Nucleus accumbens (tissue), 56 donors: ENCODE measurements at regions not wholly inside any gene's neighbourhood (a gene's known extent, or its start where the extent isn't known, plus 50 kb on each side); places are given as distances from the start of the nearest gene placed in this dataset.

Experiments
- DNase-seq, 56 donors: peaks; one replicate each; lab custom pipeline; 2025; lab: John Stamatoyannopoulos, UW

DNA sequence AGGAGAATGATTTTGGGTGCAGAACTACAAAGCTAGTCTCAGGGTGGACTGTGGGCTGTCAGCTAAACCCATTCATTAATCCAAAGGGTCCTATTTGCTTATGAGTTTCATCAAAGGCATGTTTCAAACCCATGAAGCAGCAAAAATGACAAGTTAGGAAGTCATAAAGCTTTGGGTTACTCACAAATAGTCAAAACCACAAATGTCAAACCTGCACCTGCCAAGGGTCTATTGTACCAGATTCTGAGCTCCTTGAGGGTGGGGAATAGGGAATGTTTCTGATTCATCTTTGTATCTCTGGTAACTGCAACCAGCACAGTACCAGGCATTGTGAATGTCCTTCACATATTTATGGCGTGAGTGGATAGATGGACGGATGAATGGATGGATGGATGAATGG, 317.7 kb downstream of the MAF start:
- DNase-seq = no peak

DNA sequence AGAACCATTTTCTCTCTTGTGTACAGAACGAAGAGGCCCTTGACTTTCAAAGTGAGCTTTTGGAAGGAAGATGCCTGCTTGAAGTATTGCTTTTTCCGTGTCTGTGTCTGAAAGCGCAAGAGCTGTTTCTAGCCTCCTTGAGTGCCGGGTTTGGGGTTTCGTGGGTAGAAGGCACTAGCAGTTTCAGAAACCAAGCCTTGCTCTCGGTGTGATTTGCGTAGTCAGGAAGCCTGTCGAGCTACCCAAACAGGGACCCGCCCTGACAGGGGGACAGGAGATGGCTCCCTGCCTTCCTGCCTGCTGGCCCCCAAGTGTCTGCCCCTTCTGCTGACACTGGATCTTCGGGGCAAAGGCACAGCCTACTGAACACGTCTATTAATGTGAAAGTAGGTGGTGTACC, 322.0 kb downstream of the MAF start:
- no peak for DNase-seq

DNA sequence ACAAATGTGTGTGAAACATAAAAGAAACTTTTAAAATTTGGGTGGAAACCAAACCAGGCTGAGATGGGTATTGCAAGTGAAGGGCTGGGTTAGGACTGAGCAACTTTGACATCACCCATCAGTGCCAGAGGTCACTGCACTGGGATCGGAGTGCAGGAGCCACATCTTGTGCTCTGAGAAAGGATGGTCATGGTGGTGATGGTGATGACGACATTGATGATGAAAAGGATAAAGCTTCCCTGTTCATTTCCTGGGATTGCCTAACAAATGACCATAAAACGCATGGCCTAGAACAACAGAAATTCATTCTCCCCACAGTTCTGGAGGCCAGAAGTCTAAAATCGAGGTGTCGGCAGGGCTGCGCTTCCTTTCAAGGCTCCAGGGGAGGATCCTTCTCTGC, 324.0 kb downstream of the MAF start:
- DNase-seq = no peak

GRCh38 chr16:79274264-79274663, 326.3 kb downstream of the MAF start:
- no peak for DNase-seq

GRCh38 chr16:79272141-79272577, 328.4 kb downstream of the MAF start:
- DNase-seq = no peak

GRCh38 chr16:79271583-79271982, 329.0 kb downstream of the MAF start:
- DNase-seq = no peak

DNA sequence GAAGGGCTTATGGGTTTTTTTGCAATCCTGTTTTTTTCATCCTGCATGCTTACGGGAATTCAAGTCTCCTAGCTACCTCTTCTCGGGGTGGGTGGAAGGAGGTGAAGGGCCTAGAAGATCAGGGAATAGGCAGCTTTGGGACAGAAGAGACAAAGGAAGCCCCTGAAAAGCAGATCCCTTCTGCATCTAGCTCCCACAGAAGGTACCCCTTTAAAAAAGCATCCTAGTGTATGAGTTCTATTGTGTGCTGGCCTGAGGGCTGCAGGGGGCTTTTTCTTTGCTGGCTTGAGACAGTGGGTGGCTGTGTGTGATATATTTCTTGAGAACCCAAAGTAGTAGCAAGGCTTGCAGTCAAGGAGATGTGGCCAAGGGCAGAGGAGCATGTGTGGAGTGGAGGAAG, 330.5 kb downstream of the MAF start:
- no peak for DNase-seq

DNA sequence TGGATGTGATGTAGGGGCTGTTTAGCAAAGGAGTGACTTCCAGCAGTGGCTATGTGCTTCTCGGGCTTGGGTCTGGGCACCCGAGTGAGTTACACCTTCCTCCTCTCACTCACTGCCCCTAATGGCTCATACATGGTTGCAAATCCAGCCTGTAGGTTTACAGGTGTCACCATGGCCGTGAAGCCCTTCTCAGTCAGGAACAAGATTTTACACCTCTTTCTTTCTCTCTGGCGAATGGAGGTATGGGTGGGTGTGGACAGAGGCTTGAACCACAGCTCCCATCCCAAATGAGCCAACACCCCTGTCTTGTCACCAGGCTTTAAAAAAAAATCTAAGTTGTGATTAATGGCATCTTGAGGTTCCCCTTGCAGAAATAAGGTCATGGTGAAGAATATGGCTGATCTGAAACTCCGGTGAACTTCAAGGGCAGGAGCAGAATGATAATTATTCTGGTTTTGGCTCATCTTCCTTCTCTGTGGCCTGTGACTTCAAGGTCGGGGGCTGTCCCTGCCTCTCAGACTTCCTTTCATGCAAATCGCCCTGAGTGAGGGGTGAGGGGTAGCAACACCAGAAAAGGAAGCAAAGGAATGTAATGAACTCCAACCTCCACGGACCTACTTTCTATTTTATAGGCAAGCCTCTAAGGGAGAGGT, 331.2 kb downstream of the MAF start:
- DNase-seq = no peak

DNA sequence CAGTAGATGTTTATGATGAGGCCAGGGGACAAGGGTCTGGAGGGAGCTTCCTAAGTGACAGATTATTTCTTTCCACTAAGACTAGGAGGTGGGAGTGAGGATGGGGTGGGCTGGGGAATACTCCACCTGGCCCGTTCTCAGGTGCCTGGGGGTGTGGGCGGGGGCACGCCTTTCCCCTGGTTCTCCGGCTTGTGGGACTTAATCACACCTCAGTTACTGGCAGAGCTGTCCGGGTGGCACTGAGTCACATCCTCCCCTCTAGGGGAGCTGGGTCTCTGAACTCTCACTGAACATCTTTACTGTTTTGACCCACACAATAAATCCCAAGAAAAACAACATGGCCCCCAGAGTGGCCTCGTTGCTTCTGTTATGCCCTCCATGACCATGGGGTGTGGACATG, 332.8 kb downstream of the MAF start:
- DNase-seq = no peak

DNA sequence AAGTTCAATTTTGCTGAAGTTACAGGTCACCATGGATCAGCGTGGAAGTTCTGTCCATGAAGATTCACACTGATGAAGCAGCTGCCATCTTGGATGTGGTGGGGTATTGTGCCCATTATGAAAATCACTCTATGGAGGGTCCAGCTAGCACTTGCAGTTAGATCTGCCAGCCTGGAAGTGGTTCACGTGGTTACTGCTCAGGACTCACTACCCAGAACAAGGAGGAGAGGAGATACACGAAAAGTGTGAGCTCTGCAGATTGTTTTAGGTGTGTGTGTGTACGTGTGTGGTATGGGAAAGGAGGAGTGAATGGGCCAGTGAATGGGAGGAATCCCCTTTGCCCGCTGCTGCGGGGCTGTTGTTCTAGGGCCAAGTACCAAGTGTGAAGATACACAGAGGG, 333.4 kb downstream of the MAF start:
- no peak for DNase-seq

DNA sequence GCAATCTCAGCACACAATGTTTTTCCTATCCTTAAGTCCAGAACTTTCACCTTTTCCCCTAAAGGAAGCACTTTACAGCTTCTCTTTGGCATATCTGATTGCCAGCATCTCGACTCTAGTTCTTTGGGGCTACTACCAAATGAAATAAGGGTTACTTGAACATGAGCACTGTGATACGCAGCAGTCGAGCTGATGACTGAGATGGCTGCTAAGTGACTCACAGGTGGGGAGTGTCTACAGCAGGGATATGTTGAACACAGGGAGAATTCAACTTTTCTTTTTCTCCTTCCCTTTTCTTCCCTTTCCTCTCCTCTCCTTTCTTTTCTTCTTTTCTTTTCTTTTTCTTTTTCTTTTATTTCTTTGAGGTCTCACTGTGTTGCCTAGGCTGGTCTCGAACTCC, 334.8 kb downstream of the MAF start:
- no peak for DNase-seq

- DNase-seq = no peak
Observed at GRCh38 chr16:79265196-79265595, 335.3 kb downstream of the MAF start.

DNA sequence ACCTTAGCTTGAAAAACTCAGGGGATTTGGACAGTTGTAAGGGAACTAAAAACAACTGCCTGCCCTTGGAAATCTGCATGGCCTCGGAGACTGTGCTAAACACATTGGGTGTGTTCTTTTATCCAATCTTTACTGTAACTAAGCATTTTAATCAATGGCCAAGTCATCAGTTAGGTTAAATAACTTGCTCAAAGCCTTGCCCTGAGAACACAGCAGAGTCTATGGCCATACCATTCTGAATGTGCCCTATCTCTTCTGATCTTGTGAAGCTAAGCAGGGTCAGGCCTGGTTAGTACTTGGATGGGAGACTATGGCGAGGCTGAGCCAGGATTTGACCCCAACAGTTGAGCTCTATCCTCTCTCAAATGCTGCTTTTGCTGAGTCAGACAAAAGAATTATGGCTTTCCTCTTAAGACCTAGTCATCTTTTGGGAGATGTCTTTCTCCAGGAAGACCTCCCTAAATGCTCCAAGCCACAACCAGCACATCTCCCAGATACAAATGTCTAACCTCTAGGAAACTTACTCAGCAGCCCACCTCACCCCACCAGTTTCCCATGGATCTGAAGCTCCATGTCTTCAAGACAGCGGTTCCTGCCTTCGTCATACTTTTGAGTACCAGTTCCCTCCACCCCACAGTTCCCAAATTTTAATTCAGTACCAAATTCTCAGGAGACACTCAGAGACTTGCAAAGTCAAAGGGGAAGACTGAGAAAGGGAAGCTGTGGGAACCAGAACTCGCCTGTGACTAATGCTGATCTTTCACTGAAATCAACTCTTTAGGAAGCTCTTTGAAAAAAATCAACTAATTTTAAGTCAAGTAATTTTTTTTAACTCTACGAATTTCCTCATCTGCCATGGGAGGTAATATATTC, 336.1 kb downstream of the MAF start:
- no peak for DNase-seq

DNA sequence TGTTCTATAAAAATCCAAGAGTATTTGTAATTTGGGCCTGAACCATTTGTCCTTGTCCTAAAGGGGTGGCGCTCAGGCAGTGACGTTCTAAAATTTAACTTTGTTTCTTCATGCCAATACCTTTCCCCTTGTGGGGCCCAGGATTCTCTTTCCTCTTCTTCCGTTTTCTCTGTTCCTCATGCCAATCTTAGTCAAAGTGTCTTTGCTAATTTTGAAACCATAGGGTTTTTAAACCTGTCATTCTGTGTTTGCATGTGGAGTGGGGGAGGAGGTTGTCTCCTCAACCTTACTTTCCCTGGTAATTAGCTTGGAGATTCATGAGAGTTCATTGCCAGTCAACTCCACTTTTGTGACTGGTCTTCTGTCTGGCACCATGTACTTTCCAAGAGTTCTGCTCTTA, 337.1 kb downstream of the MAF start:
- DNase-seq = no peak
